HG03280 (cell line): ENCODE measurements at regions not wholly inside any gene's neighbourhood (a gene's known extent, or its start where the extent isn't known, plus 50 kb on each side); places are given as distances from the start of the nearest gene placed in this dataset.

Experiments
- ATAC-seq: cut with Tn5 transposase; IDR thresholded peaks from one replicate; pipeline ENCODE4 v1.9.1; 2021; ENCODE audit warnings: mild to moderate bottlenecking, moderate library complexity; ENCODE audit not compliant: unreplicated experiment

GRCh38 chr3:46091741-46092701 is 64.7 kb upstream of the XCR1 start:
- no peak for ATAC-seq

- ATAC-seq: no peak
Observed at GRCh38 chr3:46091046-46091445, 63.8 kb upstream of the XCR1 start.

DNA sequence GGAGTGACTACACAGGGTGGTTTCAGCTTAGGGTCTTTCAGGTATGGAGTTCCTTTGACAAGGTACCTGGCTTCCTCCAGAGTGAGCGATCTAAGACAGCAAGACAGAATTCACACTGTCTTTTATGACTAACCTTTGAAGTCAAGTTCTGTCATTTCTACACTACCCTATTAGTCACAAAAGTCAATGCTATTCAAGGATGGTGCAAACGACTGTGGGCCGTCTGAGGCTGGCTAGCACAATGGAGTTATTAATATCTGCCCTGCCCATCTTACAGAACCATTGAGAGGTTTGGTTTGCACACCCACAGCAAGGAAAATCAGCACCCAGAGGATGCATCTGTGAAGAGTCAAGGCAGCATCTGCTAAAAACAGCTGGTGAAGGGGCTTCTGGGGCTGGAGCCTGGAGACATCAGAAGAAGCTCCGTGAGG is 62.9 kb upstream of the XCR1 start:
- no peak for ATAC-seq

- ATAC-seq: no peak
Observed at GRCh38 chr3:46089237-46090011, 62.1 kb upstream of the XCR1 start.

DNA sequence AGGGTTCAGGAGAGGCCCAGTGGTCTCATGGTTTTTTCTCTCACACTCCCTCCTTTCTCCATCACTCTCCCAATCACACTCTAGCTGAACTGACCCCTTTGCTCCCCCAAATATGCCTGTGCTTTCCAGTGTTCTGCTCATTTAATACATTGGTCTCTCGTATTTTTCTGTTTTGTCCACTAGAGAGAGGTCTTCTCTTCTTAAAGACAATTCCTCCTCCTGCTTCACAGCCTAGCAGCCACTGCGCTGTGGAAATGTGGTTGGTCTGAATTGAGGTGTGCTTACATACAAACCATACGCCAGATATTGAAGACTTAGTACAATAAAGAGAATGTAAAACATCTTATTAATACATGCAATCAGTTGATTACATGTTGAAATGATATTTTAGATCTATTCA is 60.6 kb upstream of the XCR1 start:
- no peak for ATAC-seq

- ATAC-seq: no peak
Observed at GRCh38 chr3:46086986-46087385, 59.7 kb upstream of the XCR1 start.

GRCh38 chr3:46086083-46086437 is 58.8 kb upstream of the XCR1 start:
- no peak for ATAC-seq

DNA sequence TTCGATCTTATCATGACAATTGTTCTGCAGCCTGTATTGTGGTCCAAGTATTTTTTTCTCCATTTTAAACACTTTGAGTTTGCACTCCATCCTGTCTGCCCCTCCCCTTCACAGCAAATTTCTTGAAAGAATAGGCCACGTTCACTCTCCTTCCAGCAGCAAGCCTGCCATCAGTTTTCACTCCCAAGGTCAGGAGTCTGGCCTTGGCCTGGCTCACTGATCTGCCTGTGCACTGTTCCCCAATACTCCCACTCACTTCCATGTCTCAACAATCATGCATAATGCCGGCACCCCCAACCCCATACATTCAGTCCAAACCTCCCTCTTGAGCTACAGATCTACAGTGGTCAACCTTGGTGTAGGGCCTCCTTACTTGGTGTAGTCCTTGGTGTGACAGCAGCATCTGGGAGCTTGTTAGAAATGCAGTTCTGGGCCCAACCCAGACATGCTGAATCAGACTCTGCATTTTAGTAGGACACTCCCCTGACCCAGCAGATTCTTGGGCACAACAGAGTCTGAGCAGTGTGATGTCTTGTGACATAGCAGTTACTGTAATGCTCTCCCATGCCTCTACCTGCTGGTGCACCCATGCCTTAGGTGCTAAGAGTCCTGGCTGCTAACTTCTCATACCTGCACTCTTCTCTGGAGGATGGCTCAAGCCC is 58.3 kb upstream of the XCR1 start:
- ATAC-seq: no peak

DNA sequence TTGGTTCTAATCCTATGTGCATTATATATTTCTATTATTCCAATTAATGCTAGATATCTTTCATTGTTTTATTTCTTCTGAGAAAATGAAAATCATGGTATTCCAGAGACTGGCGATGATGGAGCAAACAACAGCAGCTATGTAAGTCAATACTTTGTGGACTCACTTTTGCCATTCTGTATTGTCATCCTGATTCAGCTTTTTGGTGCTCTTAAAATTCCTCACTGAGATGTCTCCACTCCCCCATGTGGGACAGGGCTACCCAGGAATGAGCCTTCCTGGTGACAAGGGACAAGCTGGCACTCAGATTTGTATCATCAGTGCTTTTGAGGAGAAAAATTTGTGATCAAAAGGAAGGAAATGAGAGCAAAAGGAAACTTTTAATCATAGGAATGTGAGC is 56.7 kb upstream of the XCR1 start:
- ATAC-seq: no peak

DNA sequence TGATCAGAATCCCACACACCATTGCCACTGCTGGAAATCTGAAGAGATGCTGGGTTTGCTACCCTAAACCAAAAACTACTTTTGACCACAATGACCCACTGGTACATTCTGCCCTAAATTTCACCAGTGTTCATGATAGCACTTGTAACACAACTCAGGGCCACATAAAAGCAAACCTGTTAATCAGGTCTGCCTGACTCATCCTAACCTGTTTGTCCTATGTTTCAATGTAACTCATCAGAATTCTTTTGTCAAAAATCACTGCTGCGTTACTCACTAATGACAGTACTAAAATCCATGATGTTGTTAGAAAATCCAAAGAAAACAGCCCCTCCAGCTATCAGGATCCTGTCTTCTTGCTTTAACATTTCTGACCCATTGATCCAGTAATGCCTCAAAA is 55.6 kb upstream of the XCR1 start:
- ATAC-seq: no peak

GRCh38 chr3:46082021-46082420 is 54.7 kb upstream of the XCR1 start:
- no peak for ATAC-seq

DNA sequence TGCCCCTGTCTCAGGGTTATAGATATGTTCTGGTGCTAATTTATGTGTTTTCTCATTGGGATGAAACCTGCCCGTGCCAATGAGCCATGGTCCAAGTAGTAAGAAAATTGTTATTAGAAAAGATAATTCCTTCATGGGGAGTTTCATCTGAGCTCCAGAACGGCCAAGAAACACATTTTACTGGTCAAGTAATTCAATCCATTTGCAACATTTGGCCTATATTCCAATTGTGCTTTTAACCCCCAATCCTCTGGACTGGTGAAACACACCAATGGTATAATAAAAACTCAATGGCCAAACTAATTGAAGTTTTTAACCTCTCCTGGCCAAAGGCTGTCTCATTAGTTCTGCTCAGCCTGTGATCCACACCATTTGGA is 53.7 kb upstream of the XCR1 start:
- no peak for ATAC-seq

- no peak for ATAC-seq
Observed at GRCh38 chr3:46080124-46080968, 53.1 kb upstream of the XCR1 start.

- ATAC-seq: peak; percentile 68
Observed at GRCh38 chr3:46078712-46079400, 51.6 kb upstream of the XCR1 start.
